Ecto neural progenitor cell (in vitro differentiated cells): ENCODE measurements at regions not wholly inside any gene's neighbourhood (a gene's known extent, or its start where the extent isn't known, plus 50 kb on each side); places are given as distances from the start of the nearest gene placed in this dataset.
"Not testable (repeated sequence)": the region's sequence is repeated elsewhere in the genome, so short reads cannot be mapped to it uniquely, and the experiment has no call there.

ENCODE experiments used
- DNase-seq: peaks from one replicate; pipeline ENCODE4 v3.0.0-alpha.2; 2018; ENCODE audit warnings: low spot score

DNA sequence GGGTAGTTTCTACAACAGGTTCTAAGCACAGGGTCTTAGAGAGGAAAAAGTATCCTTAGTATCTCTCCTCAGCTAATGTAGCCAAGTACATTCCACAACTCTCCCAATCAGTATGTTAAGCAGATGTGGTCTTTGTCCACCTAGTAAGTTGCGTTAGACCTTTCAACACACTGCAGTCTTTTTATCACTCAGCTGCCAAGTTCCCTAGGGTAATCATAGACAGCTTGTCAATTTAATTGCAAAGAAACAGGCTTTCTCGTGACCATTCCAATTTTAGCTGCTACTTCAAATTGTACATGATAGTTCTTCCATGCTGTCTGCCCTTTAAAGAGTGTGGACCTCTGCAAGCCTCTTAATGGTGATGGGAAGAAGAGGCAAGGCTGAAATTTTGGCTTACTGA, 211.8 kb upstream of the PKN2 start:
- no peak for DNase-seq

- no peak for DNase-seq
Measured at GRCh38 chr1:88472714-88473113, 211.4 kb upstream of the PKN2 start.

GRCh38 chr1:88474555-88475304, 209.3 kb upstream of the PKN2 start:
- DNase-seq, result no peak

DNA sequence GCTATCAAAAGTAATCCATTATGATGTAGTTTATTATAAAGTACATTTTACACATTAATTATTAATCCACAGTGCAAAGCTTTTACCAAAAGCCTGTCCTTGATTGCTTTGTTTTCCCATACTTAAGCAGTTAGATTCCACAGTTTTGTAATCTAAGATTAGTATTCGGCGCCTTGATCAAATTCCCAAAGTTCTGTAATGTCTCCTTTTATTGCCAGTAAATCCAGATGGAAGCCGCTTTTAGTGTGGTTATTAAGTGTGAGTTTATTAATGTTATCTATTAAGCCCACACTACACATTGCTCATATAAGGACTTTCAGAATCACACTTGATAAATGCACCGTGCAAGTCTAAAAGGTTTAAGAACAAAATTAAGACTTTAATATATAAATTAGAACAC, 199.2 kb upstream of the PKN2 start:
- no peak for DNase-seq

GRCh38 chr1:88488237-88488636, 195.8 kb upstream of the PKN2 start:
- DNase-seq, result no peak

DNA sequence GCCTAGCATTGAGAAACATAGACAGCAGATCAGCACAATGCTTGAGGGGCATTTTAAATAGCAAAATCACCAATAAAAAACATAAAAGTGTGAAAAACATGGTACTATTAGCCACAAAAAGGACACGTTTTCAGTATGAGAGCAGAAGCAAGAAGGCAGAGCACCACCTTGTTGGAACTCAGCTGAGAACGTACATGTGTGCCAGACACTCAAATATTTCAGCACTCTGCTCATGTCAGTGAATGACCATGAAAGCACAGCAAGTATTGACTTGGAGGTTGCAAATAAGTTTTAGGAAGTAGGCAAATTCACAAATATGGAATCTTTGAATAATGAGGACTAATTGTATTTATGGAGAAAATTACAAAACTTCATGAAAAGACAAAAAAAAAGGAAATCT, 193.4 kb upstream of the PKN2 start:
- no peak for DNase-seq

GRCh38 chr1:88499671-88500070, 184.4 kb upstream of the PKN2 start:
- DNase-seq, result no peak

- no peak for DNase-seq
Measured at GRCh38 chr1:88502886-88503285, 181.2 kb upstream of the PKN2 start.

DNA sequence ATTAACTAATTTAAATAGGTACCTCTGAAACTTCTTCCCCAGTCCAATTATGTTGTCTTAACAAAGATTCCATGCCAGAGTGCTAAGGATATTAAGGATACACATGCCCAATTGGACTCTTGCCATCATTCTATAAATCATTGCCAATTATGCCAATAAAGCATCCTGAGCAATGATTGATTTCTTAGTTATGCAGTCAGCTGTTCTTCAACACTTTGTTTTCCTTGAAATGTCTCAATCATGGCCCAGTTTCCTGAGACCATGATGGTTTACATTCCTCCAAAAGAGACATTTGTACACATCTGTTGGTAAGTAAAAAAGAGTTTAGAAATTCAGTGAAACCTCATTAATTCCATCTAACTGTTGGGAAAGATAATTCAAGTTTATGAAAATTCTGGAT, 180.4 kb upstream of the PKN2 start:
- no peak for DNase-seq

DNA sequence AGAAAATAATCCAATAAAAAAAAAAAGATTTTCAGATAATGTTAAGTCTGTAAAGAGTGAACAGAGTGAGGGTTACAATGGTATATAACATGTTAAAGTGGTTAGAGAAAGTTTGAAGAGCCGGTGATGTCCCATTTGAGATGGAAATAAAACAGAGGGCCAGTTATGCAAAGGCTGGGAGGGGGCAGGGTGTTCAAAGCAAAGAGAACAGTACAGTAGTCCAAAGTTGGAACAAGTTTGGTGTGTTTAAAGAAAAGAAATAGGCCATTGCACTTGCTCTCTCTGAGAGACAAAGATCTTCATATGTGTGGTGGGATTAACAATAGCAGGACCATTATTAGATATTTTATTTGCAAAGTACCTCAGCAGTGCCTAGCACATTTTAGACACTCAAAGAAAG, 179.5 kb upstream of the PKN2 start:
- no peak for DNase-seq

- DNase-seq, result no peak
Measured at GRCh38 chr1:88509379-88509778, 174.7 kb upstream of the PKN2 start.

- DNase-seq, result no peak
Measured at GRCh38 chr1:88514544-88515060, 169.5 kb upstream of the PKN2 start.

DNA sequence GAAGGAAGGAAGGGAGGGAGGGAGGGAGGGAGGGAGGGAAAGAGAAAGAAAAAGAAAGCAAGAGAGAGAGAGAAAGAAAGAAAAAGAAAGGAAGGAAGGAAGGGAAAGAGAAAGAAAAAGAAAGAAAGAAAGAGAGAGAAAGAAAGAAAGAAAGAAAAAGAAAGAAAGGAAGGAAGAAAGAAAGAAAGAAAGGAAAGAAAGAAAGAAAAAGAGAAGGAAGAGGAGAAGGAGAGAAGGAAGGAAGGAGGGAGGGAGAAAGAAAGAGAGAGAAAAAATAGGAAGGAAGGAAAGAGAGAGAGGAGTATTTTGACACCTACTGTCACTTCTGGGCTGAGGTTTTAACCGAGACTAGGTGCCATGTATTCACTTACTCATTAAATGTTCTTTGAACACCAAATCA, 166.6 kb upstream of the PKN2 start:
- not testable (repeated sequence) for DNase-seq

DNA sequence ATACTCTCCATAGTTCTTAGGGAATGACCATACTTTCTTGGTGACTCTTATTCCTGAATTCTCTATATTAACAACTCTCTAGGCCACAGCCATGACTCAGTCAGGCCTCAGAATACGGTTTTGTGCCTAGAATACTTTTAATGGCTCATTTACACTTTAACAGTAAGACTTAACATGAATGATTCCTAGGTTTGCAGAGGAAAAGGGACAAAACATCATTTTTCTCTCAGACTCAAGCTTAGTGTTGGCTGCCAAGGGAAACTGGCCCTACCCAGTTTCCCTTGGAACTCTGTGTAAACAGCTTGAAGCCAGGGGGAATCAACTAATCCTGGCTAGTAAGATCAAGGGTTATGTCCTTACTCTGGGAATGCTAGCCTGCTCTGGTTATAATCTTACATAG, 164.9 kb upstream of the PKN2 start:
- no peak for DNase-seq

GRCh38 chr1:88523854-88524528, 160.1 kb upstream of the PKN2 start:
- no peak for DNase-seq

DNA sequence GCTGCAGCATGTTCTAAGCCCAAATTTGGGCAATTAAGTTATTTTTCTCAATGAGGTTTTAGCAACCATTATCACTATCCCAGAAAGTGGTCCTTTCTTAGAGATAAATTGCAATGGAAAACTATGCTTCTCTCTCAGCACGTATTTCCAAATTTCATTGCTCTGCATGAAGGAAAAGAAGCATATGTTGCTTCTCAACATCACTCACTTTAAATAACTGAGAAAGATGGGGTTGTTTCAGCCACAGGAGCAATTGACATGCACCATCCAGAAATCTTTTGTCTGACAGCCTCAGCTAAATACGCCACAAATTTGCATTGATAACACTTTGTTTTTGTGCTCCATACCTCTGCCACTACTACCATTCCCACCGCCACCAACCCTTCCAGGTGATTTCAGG, 157.6 kb upstream of the PKN2 start:
- DNase-seq, result no peak

DNA sequence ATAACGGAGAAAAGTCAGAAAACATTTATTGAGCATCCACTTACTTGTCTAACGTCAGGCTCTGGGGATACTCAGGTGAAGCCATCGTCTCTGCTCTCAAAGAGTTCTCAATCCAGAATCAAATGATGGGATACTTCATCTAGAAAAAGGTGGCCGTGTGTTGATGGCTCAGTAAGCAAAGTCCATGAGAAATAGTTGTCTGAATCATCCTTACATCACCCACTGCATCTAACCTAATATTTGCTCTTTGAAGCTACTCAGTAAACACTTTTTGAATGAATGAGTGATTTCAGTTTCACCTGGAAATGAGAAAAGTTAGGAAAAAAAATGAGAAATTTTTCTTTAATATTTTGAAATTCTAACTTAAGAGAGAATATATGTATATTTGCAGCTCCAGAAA, 155.3 kb upstream of the PKN2 start:
- no peak for DNase-seq

DNA sequence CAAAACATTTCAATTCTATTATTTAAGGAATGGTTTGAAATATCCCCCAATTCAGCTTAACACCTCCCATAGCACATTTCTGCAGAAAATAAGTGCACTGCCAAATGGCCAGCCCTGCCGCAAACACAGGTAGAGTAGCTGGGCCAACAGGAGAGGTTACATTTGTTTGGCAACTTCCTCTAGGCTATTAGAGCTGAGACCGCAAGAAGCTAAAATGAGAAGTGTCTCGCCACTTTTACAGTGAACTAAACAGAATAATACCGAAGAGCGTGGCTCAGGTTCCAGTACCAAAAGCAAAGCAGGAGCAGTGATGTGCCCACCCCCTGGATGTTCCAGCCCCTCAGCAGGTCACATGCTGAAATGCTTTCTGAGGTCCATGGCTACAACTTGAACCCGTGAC, 154.5 kb upstream of the PKN2 start:
- DNase-seq, result no peak

GRCh38 chr1:88530246-88530645, 153.8 kb upstream of the PKN2 start:
- no peak for DNase-seq

GRCh38 chr1:88537787-88538186, 146.3 kb upstream of the PKN2 start:
- DNase-seq, result no peak

GRCh38 chr1:88538222-88538899, 145.7 kb upstream of the PKN2 start:
- no peak for DNase-seq

DNA sequence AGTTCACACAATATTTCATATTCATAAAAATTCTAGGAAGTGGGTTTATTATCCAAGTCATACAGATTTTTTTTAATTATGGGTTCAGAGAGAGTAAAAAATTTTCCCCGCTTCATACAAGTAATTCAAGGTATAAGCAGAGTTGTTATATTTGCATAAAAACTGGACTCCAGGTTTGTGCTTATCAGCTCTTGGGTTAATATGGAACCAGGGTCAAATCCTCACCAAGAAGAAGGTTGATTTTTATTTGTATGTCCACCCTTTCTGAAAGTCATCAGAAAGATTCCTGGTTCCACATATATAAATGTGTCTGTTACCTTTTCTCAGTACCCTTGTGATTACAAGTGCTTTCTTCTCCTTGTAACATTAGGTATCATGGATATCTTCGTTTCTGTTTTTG, 143.8 kb upstream of the PKN2 start:
- no peak for DNase-seq

DNA sequence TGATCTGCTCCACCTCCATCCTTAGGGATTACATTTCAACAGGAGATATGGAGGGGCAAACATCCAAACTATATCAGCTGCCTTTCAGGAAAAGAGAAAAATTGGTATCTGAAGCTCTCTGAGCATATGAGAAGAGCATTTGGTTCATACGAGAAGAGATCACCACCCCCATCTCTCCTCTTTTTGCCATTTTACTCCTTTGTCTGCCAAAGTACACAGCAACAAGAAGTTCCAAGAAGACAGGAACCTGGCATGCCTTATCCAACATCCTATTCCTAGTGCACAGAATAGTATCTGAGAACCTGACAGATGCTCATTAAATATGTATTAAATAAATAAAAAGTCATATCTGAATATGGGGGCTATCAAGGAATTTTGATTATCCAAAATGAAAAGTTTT, 142.5 kb upstream of the PKN2 start:
- DNase-seq, result no peak
